OCI-LY3 (cell line): ENCODE measurements at regions not wholly inside any gene's neighbourhood (a gene's known extent, or its start where the extent isn't known, plus 50 kb on each side); places are given as distances from the start of the nearest gene placed in this dataset.

ENCODE experiments used
- CTCF ChIP-seq: fragments of 200-600, 300-600 bp; sonication (generic); IDR thresholded peaks from 2 replicates; pipeline ENCODE4 v1.5.1; 2014; ENCODE audit warnings: antibody characterized with exemption, low read length, low read depth
- EZH2phosphoT487 ChIP-seq: fragments of 200-600 bp; shearing (Covaris generic); IDR thresholded peaks from 2 replicates; pipeline ENCODE4 v1.6.1; 2018; ENCODE audit warnings: antibody characterized with exemption, mixed run types, low read depth

DNA sequence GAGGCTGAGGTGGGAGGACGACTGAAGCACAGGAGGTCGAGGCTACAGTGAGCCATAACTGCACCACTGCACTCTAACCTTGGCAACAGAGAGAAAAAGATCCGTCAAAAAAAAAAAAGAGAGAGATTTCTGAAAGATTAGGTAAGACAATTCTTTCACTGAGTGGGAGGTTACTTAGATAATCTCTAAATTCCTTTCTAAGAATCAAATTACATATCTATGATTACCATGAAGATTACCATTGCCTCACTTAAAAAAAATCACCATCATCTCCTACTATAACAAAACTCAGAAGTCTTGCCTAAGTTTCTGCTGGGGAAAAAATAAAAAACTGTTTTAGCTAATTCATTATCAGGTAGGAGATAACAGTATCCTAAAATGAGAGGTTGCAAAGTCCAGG, 366.7 kb downstream of the DUSP6 start:
- TF ChIP-seq CTCF, result no peak
- no peak for TF ChIP-seq EZH2phosphoT487
